Psoas muscle (tissue), 7 donors: ENCODE measurements at regions not wholly inside any gene's neighbourhood (a gene's known extent, or its start where the extent isn't known, plus 50 kb on each side); places are given as distances from the start of the nearest gene placed in this dataset.

Experiments
- ATAC-seq, 4 donors: fragments of 200-7000 bp; cut with Tn5 transposase; one replicate each; pipeline ENCODE4 v1.9.1; 2020; ENCODE audit warnings: moderate library complexity in 3 of 4, mild to moderate bottlenecking in 2 of 4
- DNase-seq, 2 donors: peaks; one replicate each; pipeline ENCODE4 v3.0.0-alpha.2; 2020
- H3K27ac ChIP-seq: fragments of 200-600 bp; one replicate; pipeline ENCODE4 v1.8.0; 2022
- H3K27me3 ChIP-seq, 3 donors: fragments of 200-600 bp in 1 of 3; one replicate each; pipeline versions ENCODE4 v1.6.1 to v1.8.0; 2013 to 2022; ENCODE audit warnings: low read length in 2 of 3, mild to moderate bottlenecking in 2 of 3, moderate library complexity in 1 of 3; ENCODE audit not compliant: insufficient read depth in 3 of 3
- H3K36me3 ChIP-seq, 2 donors: fragments of 200-600 bp in 1 of 2; one replicate each; pipeline versions ENCODE4 v1.6.1 to v1.8.0; 2013 to 2022; ENCODE audit warnings: low read depth in 1 of 2, mild to moderate bottlenecking in 1 of 2, moderate library complexity in 1 of 2; ENCODE audit not compliant: insufficient read depth in 1 of 2
- H3K4me1 ChIP-seq: fragments of 200-600 bp; one replicate; pipeline ENCODE4 v1.8.0; 2022
- H3K4me3 ChIP-seq: fragments of 200-600 bp; one replicate; pipeline ENCODE4 v1.8.0; 2022; ENCODE audit warnings: mild to moderate bottlenecking
- H3K9me3 ChIP-seq: fragments of 200-600 bp; one replicate; pipeline ENCODE4 v1.8.0; 2022
- CTCF ChIP-seq: fragments of 200-600 bp; IDR thresholded peaks from one replicate; pipeline ENCODE4 v1.8.0; 2022; ENCODE audit warnings: antibody characterized with exemption
- WGBS, 3 donors: extraction: QIAGEN DNeasy Blood & Tissue Kit; methylation state at CpG; one replicate each; pipeline versions ENCODE4 v1.1.6 to v1.1.7; 2013; 5-methylcytosine and 5-hydroxymethylcytosine counted together
- intact Hi-C, 2 donors: fragments of 100-400 bp; cut with DNase I; formaldehyde crosslinking; loops; one replicate each; pipeline versions ENCODE4 v1.11.0 to v1.14.2; 2022
- donor health status: healthy with polysubstance abuse.
- donor health status: DM: no; HTN: no; CAD: no; lungs with moderate emphysema.
- donor health status: Bipolar disorder and iron deficiency.
- donor health status: healthy.
- donor health status: DM: yes; HTN: yes; CAD: no.
- donor health status: DM: no; HTN: no; CAD: no.
- donor health status: DM: yes; HTN: yes; CAD: no.

- H3K4me1 ChIP-seq = no peaks in the 10 kb centered on the region
Observed at GRCh38 chr4:111919639-111920038, 225.6 kb upstream of the FAM241A start.

GRCh38 chr4:111921714-111922113, 223.5 kb upstream of the FAM241A start:
- intact Hi-C loops = no loop called here
- 78 to 89% (median 86%) methylated on average over 3 of the region's 3 CpGs for WGBS, 3 donors
- no peaks in the 10 kb centered on the region for H3K4me1 ChIP-seq
- H3K36me3 ChIP-seq = no peaks in the 10 kb centered on the region
- H3K9me3 ChIP-seq = no peaks in the 10 kb centered on the region
- DNase-seq = no peak
- no peaks in the 10 kb centered on the region for H3K27me3 ChIP-seq
- no peak for ATAC-seq
- TF ChIP-seq CTCF = no peak
- H3K4me3 ChIP-seq = no peak overlapping the region
- no peak overlapping the region for H3K27ac ChIP-seq

More at GRCh38 chr4:111919639-111920038, 225.6 kb upstream of the FAM241A start:
- H3K27me3 ChIP-seq = no peaks in the 10 kb centered on the region
- H3K27ac ChIP-seq = no peak overlapping the region
- TF ChIP-seq CTCF = no peak
- DNase-seq = no peak
- ATAC-seq = no peak
- no peaks in the 10 kb centered on the region for H3K36me3 ChIP-seq
- H3K4me3 ChIP-seq = no peak overlapping the region
- WGBS, 3 donors = 69 to 83% (median 73%) methylated on average over 1 of the region's 1 CpG
- no peaks in the 10 kb centered on the region for H3K9me3 ChIP-seq
- intact Hi-C loops = no loop called here

GRCh38 chr4:111923786-111924185, 221.5 kb upstream of the FAM241A start:
- DNase-seq (no peak), ATAC-seq (no peak)
- 85 to 94% (median 91%) methylated on average over 6 of the region's 6 CpGs for WGBS, 3 donors
- Histone ChIP-seq H3K4me1 (no peaks in the 10 kb centered on the region), H3K4me3 (no peak overlapping the region), H3K36me3 (no peaks in the 10 kb centered on the region), H3K27ac (no peak overlapping the region), H3K27me3 (no peaks in the 10 kb centered on the region), H3K9me3 (no peaks in the 10 kb centered on the region)
- intact Hi-C loops = no loop called here
- no peak for TF ChIP-seq CTCF

- no peaks in the 10 kb centered on the region for H3K27me3 ChIP-seq
- 88 to 95% (median 95%) methylated on average over 1 of the region's 1 CpG for WGBS, 3 donors
- H3K36me3 ChIP-seq = no peaks in the 10 kb centered on the region
- no peak overlapping the region for H3K4me3 ChIP-seq
- H3K27ac ChIP-seq = no peak overlapping the region
- TF ChIP-seq CTCF = no peak
- DNase-seq (no peak), ATAC-seq (no peak)
- no peaks in the 10 kb centered on the region for H3K4me1 ChIP-seq
- intact Hi-C loops = no loop called here
- H3K9me3 ChIP-seq = no peaks in the 10 kb centered on the region
Observed at GRCh38 chr4:111924696-111925095, 220.6 kb upstream of the FAM241A start.

GRCh38 chr4:111930659-111931058, 214.6 kb upstream of the FAM241A start:
- Histone ChIP-seq H3K36me3 (no peaks in the 10 kb centered on the region), H3K4me1 (no peaks in the 10 kb centered on the region), H3K27me3 (no peaks in the 10 kb centered on the region), H3K27ac (no peak overlapping the region), H3K9me3 (no peaks in the 10 kb centered on the region), H3K4me3 (no peak overlapping the region)
- no peak for ATAC-seq
- intact Hi-C loops = no loop called here
- 78 to 84% (median 81%) methylated on average over 2 of the region's 2 CpGs for WGBS, 3 donors
- DNase-seq = no peak
- TF ChIP-seq CTCF = no peak
